K562 (cell line): ENCODE measurements at regions not wholly inside any gene's neighbourhood (a gene's known extent, or its start where the extent isn't known, plus 50 kb on each side); places are given as distances from the start of the nearest gene placed in this dataset.

Experiments
- ATAC-seq: fragments of 200-7000 bp; cut with Tn5 transposase; 3 replicates; pipeline ENCODE4 v1.9.1; 2020; ENCODE audit warnings: moderate library complexity
- BruUV-seq: library from RNA; stranded (reverse); fragments of 400-500 nt; replicated peaks from 2 replicates; lab custom pipeline; 2021; lab: Mats Ljungman, UMichigan
- CTCF ChIA-PET: fragments of 300-600 bp; formaldehyde crosslinking; extraction: SDS; loops from one replicate; lab custom pipeline; 2021; ENCODE audit warnings: low intra/inter-chr PET ratio; lab: Yijun Ruan, JAX
- POLR2A ChIA-PET: fragments of 300-600, 350-650 bp; sonication (Branson Sonifier 250); formaldehyde crosslinking; extraction: SDS; loops from one replicate; lab custom pipeline; 2021; ENCODE audit warnings: antibody characterized with exemption, inconsistent platforms; lab: Yijun Ruan, JAX
- DNase-seq, 4 experiments: peaks; one replicate each; pipeline versions ENCODE4 v3.0.0 to v3.0.0-alpha.2; 2011 to 2018; ENCODE audit warnings: low spot score in 3 of 4, mixed read lengths in 3 of 4; ENCODE audit errors: extremely low read depth in 1 of 4
- FAIRE-seq: peaks from 2 replicates; lab custom pipeline; 2011; peaks lifted over from hg19 to GRCh38; lab: Jason Lieb, UNC
- H2AFZ ChIP-seq: 2 replicates; pipeline ENCODE4 v1.6.0; 2011; ENCODE audit warnings: low read depth, low read length, control low read depth, inconsistent platforms
- H3K27ac ChIP-seq: fragments of 200-600 bp; 3 replicates; pipeline ENCODE4 v1.8.0; 2011; ENCODE audit warnings: low read depth, mild to moderate bottlenecking, control low read depth, inconsistent platforms, low read length, moderate library complexity, mixed read lengths; ENCODE audit errors: extremely low read depth
- H3K27me3 ChIP-seq, 2 experiments: fragments of 300-600 bp in 1 of 2; 2 replicates in 1 of 2; 3 replicates in 1 of 2; pipeline versions ENCODE4 v1.6.0 to v1.8.0; 2011; ENCODE audit warnings: inconsistent platforms in 2 of 2, low read length in 2 of 2, mild to moderate bottlenecking in 1 of 2, mixed read lengths in 1 of 2, moderate library complexity in 1 of 2; ENCODE audit not compliant: control insufficient read depth in 2 of 2, insufficient read depth in 2 of 2
- H3K36me3 ChIP-seq: fragments of 300-600 bp; 3 replicates; pipeline ENCODE4 v1.8.0; 2011; ENCODE audit warnings: mild to moderate bottlenecking, low read length, inconsistent platforms; ENCODE audit not compliant: control insufficient read depth, insufficient read depth
- H3K4me1 ChIP-seq, 2 experiments: fragments of 200-600 bp in 1 of 2; replicated peaks in 1 of 2; 2 replicates in 1 of 2; 3 replicates in 1 of 2; pipeline versions ENCODE4 v1.5.1 to v1.8.0; 2011; ENCODE audit warnings: inconsistent platforms in 2 of 2, low read length in 2 of 2, mild to moderate bottlenecking in 1 of 2, mixed read lengths in 1 of 2, moderate library complexity in 1 of 2; ENCODE audit not compliant: control insufficient read depth in 2 of 2, insufficient read depth in 2 of 2
- H3K4me2 ChIP-seq: 2 replicates; pipeline ENCODE4 v1.6.1; 2011; ENCODE audit warnings: low read length, control low read depth, inconsistent platforms, mixed read lengths; ENCODE audit not compliant: insufficient read depth
- H3K4me3 ChIP-seq: fragments of 200-600 bp; sonication (generic), shearing (Covaris generic); 2 replicates; pipeline ENCODE4 v1.5.1; 2016; ENCODE audit warnings: control low read depth, inconsistent platforms
- H3K79me2 ChIP-seq: fragments of 200-600 bp; 3 replicates; pipeline ENCODE4 v1.8.0; 2011; ENCODE audit warnings: low read length, inconsistent platforms; ENCODE audit not compliant: control insufficient read depth, insufficient read depth
- H3K9ac ChIP-seq, 2 experiments: 2 replicates each; pipeline versions ENCODE4 v1.6.0 to v1.6.1; 2011; ENCODE audit warnings: low read depth in 2 of 2, low read length in 2 of 2, control low read depth in 1 of 2, inconsistent platforms in 1 of 2, mild to moderate bottlenecking in 1 of 2, mixed read lengths in 1 of 2; ENCODE audit not compliant: insufficient read depth in 1 of 2
- H3K9me1 ChIP-seq: one replicate; pipeline ENCODE4 v1.6.0; 2011; ENCODE audit warnings: inconsistent platforms, mild to moderate bottlenecking, low read length, moderate library complexity; ENCODE audit not compliant: control insufficient read depth, insufficient read depth
- H3K9me3 ChIP-seq: replicated peaks from 2 replicates; pipeline ENCODE4 v1.5.1; 2011; ENCODE audit warnings: low read depth, low read length, inconsistent platforms; ENCODE audit not compliant: control insufficient read depth, insufficient read depth
- H4K20me1 ChIP-seq: replicated peaks from 2 replicates; pipeline ENCODE4 v1.6.1; 2011; ENCODE audit warnings: low read length, inconsistent platforms, mixed read lengths; ENCODE audit not compliant: control insufficient read depth, insufficient read depth
- BDP1 ChIP-seq: IDR thresholded peaks from 3 replicates; pipeline ENCODE4 v1.6.1; 2011; ENCODE audit not compliant: insufficient read length, insufficient read depth
- CBX2 ChIP-seq: fragments of 200-600 bp; sonication (generic); IDR thresholded peaks from one replicate; pipeline ENCODE4 v1.6.1; 2012; ENCODE audit warnings: mild to moderate bottlenecking, low read length, inconsistent platforms; ENCODE audit not compliant: insufficient read depth, poor library complexity, severe bottlenecking
- CHD1 ChIP-seq: fragments of 200-600 bp; sonication (generic); IDR thresholded peaks from one replicate; pipeline ENCODE4 v1.6.1; 2012; ENCODE audit warnings: mild to moderate bottlenecking, moderate library complexity, low read length, inconsistent platforms
- EP300 ChIP-seq: IDR thresholded peaks from 2 replicates; pipeline ENCODE4 v1.6.1; 2012; ENCODE audit warnings: low read length, improper control_type of control experiment
- ESRRA ChIP-seq: fragments of 450-650 bp; IDR thresholded peaks from 2 replicates; pipeline ENCODE4 v1.6.1; 2014; ENCODE audit warnings: low read depth, mild to moderate bottlenecking, moderate library complexity, borderline replicate concordance
- HLTF ChIP-seq: fragments of 450-650 bp; IDR thresholded peaks from 2 replicates; pipeline ENCODE4 v1.6.1; 2016
- IRF2 ChIP-seq: sonication (generic); formaldehyde crosslinking; IDR thresholded peaks from 2 replicates; pipeline ENCODE4 v1.8.1; 2022; ENCODE audit warnings: mild to moderate bottlenecking, missing genetic modification reagents
- RBM14 ChIP-seq: fragments of 200-400 bp; formaldehyde crosslinking; IDR thresholded peaks from 2 replicates; pipeline ENCODE4 v1.6.1; 2018; ENCODE audit warnings: low read depth, mild to moderate bottlenecking, low read length, moderate library complexity, borderline replicate concordance; ENCODE audit not compliant: insufficient read depth
- SETDB1 ChIP-seq: IDR thresholded peaks from one replicate; pipeline ENCODE4 v1.6.1; 2012; ENCODE audit warnings: low read length, control low read depth, inconsistent platforms
- SP1 ChIP-seq: sonication (generic); formaldehyde crosslinking; IDR thresholded peaks from 2 replicates; pipeline ENCODE4 v1.8.1; 2022; ENCODE audit warnings: mild to moderate bottlenecking, missing genetic modification reagents
- ZBTB1 ChIP-seq: sonication (generic); formaldehyde crosslinking; IDR thresholded peaks from 2 replicates; pipeline ENCODE4 v1.8.1; 2023; ENCODE audit warnings: missing genetic modification reagents, low read depth, mild to moderate bottlenecking, borderline replicate concordance
- ZNF282 ChIP-seq: sonication (generic); formaldehyde crosslinking; IDR thresholded peaks from 2 replicates; pipeline ENCODE4 v1.8.1; 2023; ENCODE audit warnings: missing genetic modification reagents
- in situ Hi-C: fragments of 300-500 bp; cut with MboI; formaldehyde crosslinking; loops from 4 replicates; pipeline ENCODE4 v1.15.0; 2018; ENCODE audit warnings: inconsistent platforms, mixed read lengths
- intact Hi-C: fragments of 100-400 bp; cut with micrococcal nuclease; formaldehyde crosslinking; loops from 2 replicates; pipeline ENCODE4 v1.14.2; 2022
- TF ChIP-seq, protein P1 (sequence below): fragments of 450-650 bp; formaldehyde crosslinking; IDR thresholded peaks from 2 replicates; pipeline ENCODE4 v1.4.0; 2022; ENCODE audit warnings: mild to moderate bottlenecking, moderate library complexity
- TF ChIP-seq, protein P2 (sequence below): fragments of 250-450 bp; sonication (Bioruptor Pico); IDR thresholded peaks from 2 replicates; pipeline ENCODE4 v1.4.0; 2020; ENCODE audit warnings: mild to moderate bottlenecking

DNA sequence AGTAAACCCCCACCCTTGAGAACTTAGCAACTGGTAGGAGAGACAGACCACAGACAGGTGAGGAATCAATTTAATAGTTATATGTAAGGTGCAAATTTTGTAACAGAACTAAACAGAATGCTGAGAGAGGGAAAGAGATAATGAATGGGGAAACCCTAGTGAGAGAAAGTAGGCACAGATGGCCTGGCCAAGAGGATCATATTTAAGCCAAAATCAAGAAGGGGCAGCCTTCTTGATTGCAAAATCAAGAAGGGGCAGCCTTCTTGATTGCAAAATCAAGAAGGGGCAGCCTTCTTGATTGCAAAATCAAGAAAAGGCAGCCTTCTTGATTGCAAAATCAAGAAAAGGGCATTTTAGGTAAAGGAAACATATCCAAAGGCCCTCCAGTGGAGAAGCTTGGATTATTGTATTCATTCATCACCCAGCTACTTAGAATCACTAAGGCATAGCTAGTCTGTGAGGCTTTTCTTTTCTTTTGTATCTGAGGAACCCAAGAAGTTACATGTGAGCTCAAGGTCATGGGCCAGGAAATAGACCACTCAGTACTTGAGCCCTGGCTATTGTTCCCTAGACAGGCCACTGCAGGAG is 190.6 kb downstream of the CYLD start:
- BruUV-seq = no TSS peak
- intact Hi-C loops = no loop called here
- no peaks in the 10 kb centered on the region for H3K9me3 ChIP-seq
- TF ChIP-seq, protein P1, sequence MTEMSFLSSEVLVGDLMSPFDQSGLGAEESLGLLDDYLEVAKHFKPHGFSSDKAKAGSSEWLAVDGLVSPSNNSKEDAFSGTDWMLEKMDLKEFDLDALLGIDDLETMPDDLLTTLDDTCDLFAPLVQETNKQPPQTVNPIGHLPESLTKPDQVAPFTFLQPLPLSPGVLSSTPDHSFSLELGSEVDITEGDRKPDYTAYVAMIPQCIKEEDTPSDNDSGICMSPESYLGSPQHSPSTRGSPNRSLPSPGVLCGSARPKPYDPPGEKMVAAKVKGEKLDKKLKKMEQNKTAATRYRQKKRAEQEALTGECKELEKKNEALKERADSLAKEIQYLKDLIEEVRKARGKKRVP (CRISPR knock-in tag) = no peak
- no peak for TF ChIP-seq CHD1
- TF ChIP-seq CBX2 = no peak
- no peak for TF ChIP-seq EP300
- TF ChIP-seq, protein P2, sequence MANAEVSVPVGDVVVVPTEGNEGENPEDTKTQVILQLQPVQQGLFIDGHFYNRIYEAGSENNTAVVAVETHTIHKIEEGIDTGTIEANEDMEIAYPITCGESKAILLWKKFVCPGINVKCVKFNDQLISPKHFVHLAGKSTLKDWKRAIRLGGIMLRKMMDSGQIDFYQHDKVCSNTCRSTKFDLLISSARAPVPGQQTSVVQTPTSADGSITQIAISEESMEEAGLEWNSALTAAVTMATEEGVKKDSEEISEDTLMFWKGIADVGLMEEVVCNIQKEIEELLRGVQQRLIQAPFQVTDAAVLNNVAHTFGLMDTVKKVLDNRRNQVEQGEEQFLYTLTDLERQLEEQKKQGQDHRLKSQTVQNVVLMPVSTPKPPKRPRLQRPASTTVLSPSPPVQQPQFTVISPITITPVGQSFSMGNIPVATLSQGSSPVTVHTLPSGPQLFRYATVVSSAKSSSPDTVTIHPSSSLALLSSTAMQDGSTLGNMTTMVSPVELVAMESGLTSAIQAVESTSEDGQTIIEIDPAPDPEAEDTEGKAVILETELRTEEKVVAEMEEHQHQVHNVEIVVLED (CRISPR knock-in tag) = no peak
- TF ChIP-seq IRF2 (CRISPR knock-in tag) = no peak
- TF ChIP-seq ZNF282 (CRISPR knock-in tag) = no peak
- TF ChIP-seq HLTF = no peak
- TF ChIP-seq RBM14 = no peak
- no peak for TF ChIP-seq SETDB1
- no peak for TF ChIP-seq ESRRA
- no peak for TF ChIP-seq ZBTB1 (CRISPR knock-in tag)
- no peak for TF ChIP-seq SP1 (CRISPR knock-in tag)
- TF ChIP-seq BDP1 = no peak
- H3K27me3 ChIP-seq = peaks cover 2 to 9% of the 10 kb centered on the region in 2 experiments; a peak in 2 of 5 replicates
- H3K79me2 ChIP-seq = no peaks in the 10 kb centered on the region
- H2AFZ ChIP-seq = no peak overlapping the region
- ChIA-PET CTCF (no interaction called here), POLR2A (no interaction called here)
- ATAC-seq = no peak
- H3K36me3 ChIP-seq = no peaks in the 10 kb centered on the region
- H3K4me3 ChIP-seq = no peak overlapping the region
- peaks cover 2% of the 10 kb centered on the region for H3K9me1 ChIP-seq
- no peak overlapping the region for H3K9ac ChIP-seq
- no peak overlapping the region for H3K4me2 ChIP-seq
- H4K20me1 ChIP-seq = no peaks in the 10 kb centered on the region
- DNase-seq = no peak
- no peak for FAIRE-seq
- H3K4me1 ChIP-seq = no peaks in the 10 kb centered on the region
- H3K27ac ChIP-seq = no peak overlapping the region
- in situ Hi-C loops = no loop called here
